NCI-H1417 (cell line): ENCODE measurements at regions not wholly inside any gene's neighbourhood (a gene's known extent, or its start where the extent isn't known, plus 50 kb on each side); places are given as distances from the start of the nearest gene placed in this dataset.
"Not testable (repeated sequence)": the region's sequence is repeated elsewhere in the genome, so short reads cannot be mapped to it uniquely, and the experiment has no call there.

Experiments used
- DNase-seq, 3 experiments: peaks; one replicate each; lab custom pipeline; 2025; lab: John Stamatoyannopoulos, UW

- DNase-seq = no peak
Observed at GRCh38 chr13:66154354-66154753, 1075.8 kb downstream of the PCDH9 start.

- no peak for DNase-seq
Observed at GRCh38 chr13:66152596-66152995, 1077.5 kb downstream of the PCDH9 start.

GRCh38 chr13:66144357-66144756 is 1085.8 kb downstream of the PCDH9 start:
- DNase-seq = not testable (repeated sequence)

- no peak for DNase-seq
Observed at GRCh38 chr13:66139701-66140100, 1090.4 kb downstream of the PCDH9 start.

GRCh38 chr13:66139250-66139649 is 1090.9 kb downstream of the PCDH9 start:
- no peak for DNase-seq

GRCh38 chr13:66138172-66138811 is 1091.8 kb downstream of the PCDH9 start:
- DNase-seq = no peak

GRCh38 chr13:66137384-66137783 is 1092.8 kb downstream of the PCDH9 start:
- no peak for DNase-seq

GRCh38 chr13:66128692-66129269 is 1101.4 kb downstream of the PCDH9 start:
- no peak for DNase-seq

GRCh38 chr13:66128201-66128600 is 1101.9 kb downstream of the PCDH9 start:
- DNase-seq = no peak

- no peak for DNase-seq
Observed at GRCh38 chr13:66117563-66117962, 1112.6 kb downstream of the PCDH9 start.

GRCh38 chr13:66113882-66114526 is 1116.1 kb downstream of the PCDH9 start:
- no peak for DNase-seq

GRCh38 chr13:66111628-66112027 is 1118.5 kb downstream of the PCDH9 start:
- no peak for DNase-seq

- DNase-seq = no peak
Observed at GRCh38 chr13:66106246-66106645, 1123.9 kb downstream of the PCDH9 start.

GRCh38 chr13:66102864-66103263 is 1127.3 kb downstream of the PCDH9 start:
- DNase-seq = no peak

GRCh38 chr13:66099825-66100224 is 1130.3 kb downstream of the PCDH9 start:
- no peak for DNase-seq

GRCh38 chr13:66098931-66099628 is 1131.1 kb downstream of the PCDH9 start:
- DNase-seq = peak in 1 of 3 experiments; percentile 51

GRCh38 chr13:66089711-66090110 is 1140.4 kb downstream of the PCDH9 start:
- no peak for DNase-seq

- DNase-seq = no peak
Observed at GRCh38 chr13:66087269-66087710, 1142.8 kb downstream of the PCDH9 start.

- DNase-seq = no peak
Observed at GRCh38 chr13:66077132-66077689, 1152.9 kb downstream of the PCDH9 start.

- no peak for DNase-seq
Observed at GRCh38 chr13:66076417-66076816, 1153.7 kb downstream of the PCDH9 start.

GRCh38 chr13:66074018-66074615 is 1156.0 kb downstream of the PCDH9 start:
- no peak for DNase-seq

GRCh38 chr13:66072097-66072496 is 1158.0 kb downstream of the PCDH9 start:
- not testable (repeated sequence) for DNase-seq
